ENCODE measurements at regions not wholly inside any gene's neighbourhood (a gene's known extent, or its start where the extent isn't known, plus 50 kb on each side); places are given as distances from the start of the nearest gene placed in this dataset.

GRCh38 chr9:135320331-135320730 lies 159.3 kb upstream of the PPP1R26 start:
- no peak for DNase-seq (ENCODE audit: low read depth)

- no peak for DNase-seq (ENCODE audit: low read depth)
These were observed 158.6 kb upstream of the PPP1R26 start for GRCh38 chr9:135320943-135321342.

GRCh38 chr9:135321580-135321979 lies 158.0 kb upstream of the PPP1R26 start:
- DNase-seq (ENCODE audit: low read depth): no peak

GRCh38 chr9:135324329-135324728 lies 155.3 kb upstream of the PPP1R26 start:
- DNase-seq (ENCODE audit: low read depth): no peak

- DNase-seq (ENCODE audit: low read depth): no peak
These were observed 153.4 kb upstream of the PPP1R26 start for GRCh38 chr9:135326141-135326540.

GRCh38 chr9:135326633-135327152 lies 152.9 kb upstream of the PPP1R26 start:
- DNase-seq (ENCODE audit: low read depth): no peak

GRCh38 chr9:135328485-135329417 lies 150.8 kb upstream of the PPP1R26 start:
- DNase-seq (ENCODE audit: low read depth): no peak

- DNase-seq (ENCODE audit: low read depth): no peak
These were observed 149.8 kb upstream of the PPP1R26 start for GRCh38 chr9:135329571-135330306.

- DNase-seq (ENCODE audit: low read depth): no peak
These were observed 149.3 kb upstream of the PPP1R26 start for GRCh38 chr9:135330307-135330631.

- no peak for DNase-seq (ENCODE audit: low read depth)
These were observed 148.6 kb upstream of the PPP1R26 start for GRCh38 chr9:135330685-135331590.

- DNase-seq (ENCODE audit: low read depth): no peak
These were observed 147.1 kb upstream of the PPP1R26 start for GRCh38 chr9:135332516-135332915.

GRCh38 chr9:135332979-135333748 lies 146.4 kb upstream of the PPP1R26 start:
- no peak for DNase-seq (ENCODE audit: low read depth)

GRCh38 chr9:135334953-135335460 lies 144.6 kb upstream of the PPP1R26 start:
- no peak for DNase-seq (ENCODE audit: low read depth)

GRCh38 chr9:135335691-135336181 lies 143.8 kb upstream of the PPP1R26 start:
- DNase-seq (ENCODE audit: low read depth): no peak

- no peak for DNase-seq (ENCODE audit: low read depth)
These were observed 142.7 kb upstream of the PPP1R26 start for GRCh38 chr9:135336722-135337527.

- DNase-seq (ENCODE audit: low read depth): no peak
These were observed 141.0 kb upstream of the PPP1R26 start for GRCh38 chr9:135338546-135338945.

- DNase-seq (ENCODE audit: low read depth): no peak
These were observed 140.1 kb upstream of the PPP1R26 start for GRCh38 chr9:135339378-135339973.

GRCh38 chr9:135340143-135340655 lies 139.4 kb upstream of the PPP1R26 start:
- no peak for DNase-seq (ENCODE audit: low read depth)

- no peak for DNase-seq (ENCODE audit: low read depth)
These were observed 138.7 kb upstream of the PPP1R26 start for GRCh38 chr9:135340726-135341475.
